NB4 (cell line): ENCODE measurements at regions not wholly inside any gene's neighbourhood (a gene's known extent, or its start where the extent isn't known, plus 50 kb on each side); places are given as distances from the start of the nearest gene placed in this dataset.

Experiments used
- CTCF ChIP-seq: IDR thresholded peaks from one replicate; pipeline ENCODE4 v1.5.1; 2012; ENCODE audit warnings: low read depth, low read length
- POLR2A ChIP-seq: IDR thresholded peaks from 2 replicates; pipeline ENCODE4 v1.6.1; 2011; ENCODE audit warnings: mild to moderate bottlenecking; ENCODE audit not compliant: insufficient read length; ENCODE audit errors: extremely low read depth
- TF ChIP-seq, protein P1 (sequence below): IDR thresholded peaks from 2 replicates; pipeline ENCODE4 v1.6.1; 2011; ENCODE audit warnings: low read depth, low read length

DNA sequence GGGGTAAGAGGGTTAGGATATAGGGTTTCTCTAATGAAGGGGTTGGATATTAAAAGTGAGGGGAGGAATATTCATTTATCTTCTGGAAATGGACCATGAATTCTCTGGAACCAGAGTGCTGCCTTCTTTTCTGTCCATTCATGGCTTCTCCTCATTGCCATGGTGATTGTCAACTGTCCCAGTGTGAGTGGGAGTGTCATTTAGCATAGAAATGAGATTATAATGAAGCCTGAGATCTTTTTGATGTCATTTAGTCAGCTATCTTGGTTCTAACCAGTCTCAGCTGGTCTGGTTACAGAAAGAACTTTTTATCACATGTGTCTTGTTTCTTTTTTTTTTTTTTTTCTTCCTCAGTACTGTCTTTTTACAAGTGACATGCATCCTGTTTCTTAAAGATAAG, 497.3 kb upstream of the PITX2 start:
- TF ChIP-seq CTCF (no peak), POLR2A (no peak)
- TF ChIP-seq, protein P1, sequence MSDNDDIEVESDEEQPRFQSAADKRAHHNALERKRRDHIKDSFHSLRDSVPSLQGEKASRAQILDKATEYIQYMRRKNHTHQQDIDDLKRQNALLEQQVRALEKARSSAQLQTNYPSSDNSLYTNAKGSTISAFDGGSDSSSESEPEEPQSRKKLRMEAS = no peak
